ENCODE measurements at regions not wholly inside any gene's neighbourhood (a gene's known extent, or its start where the extent isn't known, plus 50 kb on each side); places are given as distances from the start of the nearest gene placed in this dataset.

DNA sequence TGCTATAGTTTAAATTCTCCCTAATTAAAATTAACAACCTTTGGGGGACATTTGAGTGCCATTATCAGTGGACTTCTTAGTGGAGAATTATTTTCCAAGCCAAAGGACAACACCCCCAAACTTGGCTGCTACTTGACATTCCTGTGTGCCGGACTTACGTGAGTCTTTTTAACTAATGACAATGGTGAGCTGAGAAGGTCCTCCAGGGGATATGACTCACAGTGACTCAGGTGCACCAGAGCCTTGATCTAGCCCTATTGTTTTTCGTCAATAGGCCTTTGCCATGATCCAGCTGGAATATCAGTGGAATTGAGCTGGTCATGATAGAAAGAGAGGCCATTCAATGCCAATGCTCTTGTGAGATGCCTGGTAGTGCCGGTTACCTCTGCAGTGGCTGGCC lies 118.1 kb upstream of the CXCR4 start:
- ATAC-seq: no peak
- no peaks in the 10 kb centered on the region for H3K9me3 ChIP-seq (ENCODE audit: control insufficient read depth in 2 of 3, low read length in 3 of 3)
- intact Hi-C loops (cut with micrococcal nuclease): loop anchor here (5.0 kb wide), 4 partner anchors 46 to 249 kb away; partner anchors contain the start of gene DARS1 (in 1 of the 2)
- peaks cover 28 to 51% (median 39%) of the 10 kb centered on the region in 7 donors for H3K4me1 Mint-ChIP-seq
- H3K4me3 Mint-ChIP-seq: no peak overlapping the region
- no peaks in the 10 kb centered on the region for H3K36me3 ChIP-seq (ENCODE audit: control insufficient read depth in 2 of 3, insufficient read depth in 3 of 3, low read length in 3 of 3)
- DNase-seq: no peak
- H3K27me3 ChIP-seq (ENCODE audit: control insufficient read depth in 2 of 2, insufficient read depth in 2 of 2, low read length in 2 of 2): no peaks in the 10 kb centered on the region
- no peak overlapping the region for H3K4me3 ChIP-seq (ENCODE audit: low read length)
- peak overlapping the region in 2 of 9 donors; percentile 12 to 25 for H3K27ac Mint-ChIP-seq
- ChIA-PET POLR2A (interaction anchor here (1.2 to 4.8 kb wide), 5 partner anchors 18 to 142 kb away, joined by 3 to 53 read pairs (median 4); no protein-coding TSS in a partner anchor), CTCF (interaction anchor here (1.0 kb wide), 1 partner anchor 323 kb away, joined by 5 read pairs; no protein-coding TSS in a partner anchor)
- H3K4me1 ChIP-seq (ENCODE audit: control insufficient read depth in 2 of 2, insufficient read depth in 2 of 2, low read length in 2 of 2): peaks cover 27 to 29% of the 10 kb centered on the region in 2 donors
- peaks cover 0 to 10% (median 0%) of the 10 kb centered on the region in 5 donors for H3K27me3 Mint-ChIP-seq
- no peak overlapping the region for H3K27ac ChIP-seq (ENCODE audit: low read depth, low read length)
- H3K9me3 Mint-ChIP-seq: no peaks in the 10 kb centered on the region
- peaks cover 0 to 15% (median 0%) of the 10 kb centered on the region in 5 donors for H3K36me3 Mint-ChIP-seq

DNA sequence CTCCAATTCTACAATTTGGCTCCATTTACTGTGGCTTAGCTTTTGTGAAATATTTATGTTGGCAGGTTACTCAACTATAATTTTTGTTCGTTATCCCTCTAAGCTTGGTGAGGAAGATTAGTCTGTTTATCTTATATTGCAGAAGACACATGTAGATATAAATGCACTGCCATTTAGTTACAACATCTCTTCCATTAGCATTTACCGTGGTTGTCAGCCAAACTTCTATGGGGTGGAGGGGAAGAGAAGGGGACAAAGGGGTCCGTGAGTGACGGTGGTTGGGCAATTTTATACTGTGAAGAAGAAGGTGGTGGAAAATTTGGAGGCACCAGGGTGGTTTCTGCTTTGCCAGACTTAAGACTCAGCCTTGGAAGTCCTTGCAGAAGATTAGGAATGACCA lies 117.6 kb upstream of the CXCR4 start:
- intact Hi-C loops (cut with micrococcal nuclease): loop anchor here (5.0 kb wide), 4 partner anchors 47 to 248 kb away; partner anchors contain the start of gene DARS1 (in 1 of the 2)
- H3K27ac ChIP-seq (ENCODE audit: low read depth, low read length): no peak overlapping the region
- H3K36me3 ChIP-seq (ENCODE audit: control insufficient read depth in 2 of 3, insufficient read depth in 3 of 3, low read length in 3 of 3): no peaks in the 10 kb centered on the region
- H3K4me1 Mint-ChIP-seq: peaks cover 28 to 50% (median 39%) of the 10 kb centered on the region in 7 donors
- peaks cover 0 to 15% (median 0%) of the 10 kb centered on the region in 5 donors for H3K36me3 Mint-ChIP-seq
- POLR2A ChIA-PET: interaction anchor here (1.4 to 1.5 kb wide), 2 partner anchors 17 to 105 kb away, joined by 3 to 4 read pairs; no protein-coding TSS in a partner anchor
- ATAC-seq: no peak
- peaks cover 0 to 14% (median 0%) of the 10 kb centered on the region in 5 donors for H3K27me3 Mint-ChIP-seq
- no peaks in the 10 kb centered on the region for H3K9me3 ChIP-seq (ENCODE audit: control insufficient read depth in 2 of 3, low read length in 3 of 3)
- CTCF ChIA-PET: interaction anchor here (1.0 kb wide), 1 partner anchor 322 kb away, joined by 5 read pairs; no protein-coding TSS in a partner anchor
- no peak overlapping the region for H3K4me3 ChIP-seq (ENCODE audit: low read length)
- no peak overlapping the region for H3K4me3 Mint-ChIP-seq
- H3K9me3 Mint-ChIP-seq: no peaks in the 10 kb centered on the region
- H3K27me3 ChIP-seq (ENCODE audit: control insufficient read depth in 2 of 2, insufficient read depth in 2 of 2, low read length in 2 of 2): no peaks in the 10 kb centered on the region
- H3K27ac Mint-ChIP-seq: peak overlapping the region in 3 of 9 donors; percentile 25 to 58 (median 30)
- no peak for DNase-seq
- H3K4me1 ChIP-seq (ENCODE audit: control insufficient read depth in 2 of 2, insufficient read depth in 2 of 2, low read length in 2 of 2): peaks cover 27 to 29% of the 10 kb centered on the region in 2 donors

DNA sequence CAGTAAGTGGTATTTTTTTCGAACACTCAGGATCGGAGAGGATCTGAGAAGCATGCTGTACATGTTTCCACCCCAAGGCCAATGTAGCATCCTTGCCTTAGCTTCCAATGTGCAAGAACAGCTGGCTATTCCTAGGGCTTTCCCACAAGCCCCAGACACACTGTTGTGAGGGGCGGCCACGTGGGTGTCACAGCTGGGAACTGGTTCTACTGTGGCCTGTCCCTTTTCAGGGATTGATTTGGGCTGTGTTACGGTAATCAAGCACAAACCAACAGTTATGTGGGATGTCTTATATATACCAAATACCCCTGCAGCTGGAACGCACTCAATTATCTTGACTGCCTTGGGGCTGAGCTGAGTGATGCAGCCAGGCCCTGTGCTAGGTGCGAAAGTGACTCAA lies 116.3 kb upstream of the CXCR4 start:
- peaks cover 19 to 40% (median 26%) of the 10 kb centered on the region in 7 donors for H3K4me1 Mint-ChIP-seq
- intact Hi-C loops (cut with micrococcal nuclease): no loop called here
- ChIA-PET POLR2A (interaction anchor here (0.7 to 1.6 kb wide), 2 partner anchors 11 to 109 kb away, joined by 3 read pairs; no protein-coding TSS in a partner anchor), CTCF (no interaction called here)
- Histone ChIP-seq H3K36me3 (ENCODE audit: control insufficient read depth in 2 of 3, insufficient read depth in 3 of 3, low read length in 3 of 3) (no peaks in the 10 kb centered on the region), H3K9me3 (ENCODE audit: control insufficient read depth in 2 of 3, low read length in 3 of 3) (no peaks in the 10 kb centered on the region), H3K4me3 (ENCODE audit: low read length) (no peak overlapping the region), H3K4me1 (ENCODE audit: control insufficient read depth in 2 of 2, insufficient read depth in 2 of 2, low read length in 2 of 2) (peaks cover 16 to 19% of the 10 kb centered on the region in 2 donors), H3K27me3 (ENCODE audit: control insufficient read depth in 2 of 2, insufficient read depth in 2 of 2, low read length in 2 of 2) (no peaks in the 10 kb centered on the region), H3K27ac (ENCODE audit: low read depth, low read length) (no peak overlapping the region)
- DNase-seq (no peak), ATAC-seq (no peak)
- H3K27ac Mint-ChIP-seq: peak overlapping the region in 2 of 9 donors; percentile 36 to 60
- H3K4me3 Mint-ChIP-seq: no peak overlapping the region
- peaks cover 0 to 7% (median 0%) of the 10 kb centered on the region in 5 donors for H3K36me3 Mint-ChIP-seq
- peaks cover 0 to 24% (median 0%) of the 10 kb centered on the region in 5 donors for H3K27me3 Mint-ChIP-seq
- H3K9me3 Mint-ChIP-seq: no peaks in the 10 kb centered on the region

- H3K4me1 ChIP-seq (ENCODE audit: control insufficient read depth in 2 of 2, insufficient read depth in 2 of 2, low read length in 2 of 2): peaks cover 8 to 10% of the 10 kb centered on the region in 2 donors
- H3K4me3 ChIP-seq (ENCODE audit: low read length): no peak overlapping the region
- H3K4me1 Mint-ChIP-seq: peaks cover 14 to 30% (median 17%) of the 10 kb centered on the region in 7 donors
- H3K4me3 Mint-ChIP-seq: no peak overlapping the region
- CTCF ChIA-PET: no interaction called here
- H3K27me3 ChIP-seq (ENCODE audit: control insufficient read depth in 2 of 2, insufficient read depth in 2 of 2, low read length in 2 of 2): no peaks in the 10 kb centered on the region
- ATAC-seq (peak; percentile 36), DNase-seq (no peak)
- intact Hi-C loops (cut with micrococcal nuclease): no loop called here
- POLR2A ChIA-PET: interaction anchor here (1.6 kb wide), 1 partner anchor 108 kb away, joined by 3 read pairs; no protein-coding TSS in a partner anchor
- no peaks in the 10 kb centered on the region for H3K9me3 ChIP-seq (ENCODE audit: control insufficient read depth in 2 of 3, low read length in 3 of 3)
- H3K36me3 Mint-ChIP-seq: peaks cover 0 to 6% (median 4%) of the 10 kb centered on the region in 5 donors
- no peaks in the 10 kb centered on the region for H3K36me3 ChIP-seq (ENCODE audit: control insufficient read depth in 2 of 3, insufficient read depth in 3 of 3, low read length in 3 of 3)
- H3K27ac ChIP-seq (ENCODE audit: low read depth, low read length): no peak overlapping the region
- peak overlapping the region in 1 of 9 donors; percentile 14 for H3K27ac Mint-ChIP-seq
- H3K9me3 Mint-ChIP-seq: peaks cover 0 to 6% (median 0%) of the 10 kb centered on the region in 11 donors
- peaks cover 0 to 30% (median 0%) of the 10 kb centered on the region in 5 donors for H3K27me3 Mint-ChIP-seq
Measured at GRCh38 chr2:136233298-136233697, 115.3 kb upstream of the CXCR4 start.

- no peak overlapping the region for H3K27ac ChIP-seq (ENCODE audit: low read depth, low read length)
- no peak overlapping the region for H3K4me3 ChIP-seq (ENCODE audit: low read length)
- Mint-ChIP-seq H3K27ac (no peak overlapping the region), H3K27me3 (peaks cover 0 to 32% (median 0%) of the 10 kb centered on the region in 5 donors), H3K9me3 (peaks cover 0 to 6% (median 0%) of the 10 kb centered on the region in 11 donors), H3K4me3 (no peak overlapping the region), H3K4me1 (peaks cover 7 to 23% (median 10%) of the 10 kb centered on the region in 7 donors), H3K36me3 (peaks cover 0 to 6% (median 4%) of the 10 kb centered on the region in 5 donors)
- no peaks in the 10 kb centered on the region for H3K27me3 ChIP-seq (ENCODE audit: control insufficient read depth in 2 of 2, insufficient read depth in 2 of 2, low read length in 2 of 2)
- CTCF ChIA-PET: interaction anchor here (0.5 to 0.8 kb wide), 2 partner anchors 31 to 94 kb away, joined by 3 read pairs; no protein-coding TSS in a partner anchor
- intact Hi-C loops (cut with micrococcal nuclease): no loop called here
- no peak for ATAC-seq
- H3K36me3 ChIP-seq (ENCODE audit: control insufficient read depth in 2 of 3, insufficient read depth in 3 of 3, low read length in 3 of 3): no peaks in the 10 kb centered on the region
- no peaks in the 10 kb centered on the region for H3K9me3 ChIP-seq (ENCODE audit: control insufficient read depth in 2 of 3, low read length in 3 of 3)
- POLR2A ChIA-PET: interaction anchor here (1.2 kb wide), 1 partner anchor 96 kb away, joined by 7 read pairs; no protein-coding TSS in a partner anchor
- DNase-seq: no peak
- peaks cover under 1 to 3% of the 10 kb centered on the region in 2 donors for H3K4me1 ChIP-seq (ENCODE audit: control insufficient read depth in 2 of 2, insufficient read depth in 2 of 2, low read length in 2 of 2)
Measured at GRCh38 chr2:136232456-136233172, 114.7 kb upstream of the CXCR4 start.

DNA sequence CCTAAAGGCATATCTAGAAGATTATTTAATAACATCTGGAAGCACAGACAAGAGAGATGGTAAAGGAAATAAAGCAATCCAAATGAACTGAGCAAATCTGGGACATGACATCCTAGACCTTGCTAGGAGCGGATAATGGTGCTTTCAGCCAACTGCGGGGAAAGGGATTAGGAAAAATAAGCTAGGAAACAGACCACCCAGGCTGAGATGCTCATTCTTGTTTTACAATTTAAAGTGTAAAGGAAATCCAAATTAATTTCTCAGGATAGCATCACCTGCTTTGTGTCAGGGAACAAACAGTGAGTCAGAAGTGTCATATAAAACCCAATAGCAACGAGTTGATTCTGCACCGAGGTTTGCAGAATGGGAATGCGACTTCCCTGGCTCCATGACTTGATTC lies 112.5 kb upstream of the CXCR4 start:
- Mint-ChIP-seq H3K27me3 (peaks cover 0 to 32% (median 0%) of the 10 kb centered on the region in 5 donors), H3K4me3 (no peak overlapping the region), H3K36me3 (peaks cover 0 to 6% (median 0%) of the 10 kb centered on the region in 5 donors), H3K27ac (no peak overlapping the region), H3K4me1 (peaks cover 10 to 23% (median 13%) of the 10 kb centered on the region in 7 donors), H3K9me3 (peaks cover 0 to 6% (median 0%) of the 10 kb centered on the region in 11 donors)
- ChIA-PET POLR2A (no interaction called here), CTCF (no interaction called here)
- no peaks in the 10 kb centered on the region for H3K9me3 ChIP-seq (ENCODE audit: control insufficient read depth in 2 of 3, low read length in 3 of 3)
- peaks cover 8 to 15% of the 10 kb centered on the region in 2 donors for H3K4me1 ChIP-seq (ENCODE audit: control insufficient read depth in 2 of 2, insufficient read depth in 2 of 2, low read length in 2 of 2)
- no peaks in the 10 kb centered on the region for H3K36me3 ChIP-seq (ENCODE audit: control insufficient read depth in 2 of 3, insufficient read depth in 3 of 3, low read length in 3 of 3)
- H3K27ac ChIP-seq (ENCODE audit: low read depth, low read length): no peak overlapping the region
- DNase-seq: no peak
- H3K4me3 ChIP-seq (ENCODE audit: low read length): no peak overlapping the region
- intact Hi-C loops (cut with micrococcal nuclease): no loop called here
- H3K27me3 ChIP-seq (ENCODE audit: control insufficient read depth in 2 of 2, insufficient read depth in 2 of 2, low read length in 2 of 2): no peaks in the 10 kb centered on the region
- ATAC-seq: no peak

All from naive thymus-derived CD4-positive, alpha-beta T cell (primary cell).